Activated CD8-positive, alpha-beta memory T cell treated with anti-CD3 and anti-CD28 coated beads, Interleukin-2, amount 50 U/mL, for 4 hours (primary cell): ENCODE measurements at regions not wholly inside any gene's neighbourhood (a gene's known extent, or its start where the extent isn't known, plus 50 kb on each side); places are given as distances from the start of the nearest gene placed in this dataset.

Experiments
- DNase-seq: peaks from one replicate; pipeline ENCODE4 v3.0.0-alpha.2; 2020

GRCh38 chr20:60653111-60653845 is 598.8 kb upstream of the CDH4 start:
- no peak for DNase-seq

- no peak for DNase-seq
These were observed 593.4 kb upstream of the CDH4 start for GRCh38 chr20:60658681-60659080.

GRCh38 chr20:60659240-60659639 is 592.8 kb upstream of the CDH4 start:
- no peak for DNase-seq

GRCh38 chr20:60662307-60662706 is 589.8 kb upstream of the CDH4 start:
- no peak for DNase-seq

- DNase-seq = no peak
These were observed 588.0 kb upstream of the CDH4 start for GRCh38 chr20:60664106-60664505.

- no peak for DNase-seq
These were observed 584.4 kb upstream of the CDH4 start for GRCh38 chr20:60667641-60668040.

GRCh38 chr20:60669211-60669610 is 582.9 kb upstream of the CDH4 start:
- DNase-seq = no peak

- no peak for DNase-seq
These were observed 576.0 kb upstream of the CDH4 start for GRCh38 chr20:60676011-60676410.

GRCh38 chr20:60677819-60678218 is 574.2 kb upstream of the CDH4 start:
- DNase-seq = no peak

- no peak for DNase-seq
These were observed 571.5 kb upstream of the CDH4 start for GRCh38 chr20:60680554-60680953.

- DNase-seq = no peak
These were observed 564.8 kb upstream of the CDH4 start for GRCh38 chr20:60687213-60687612.

GRCh38 chr20:60690771-60691170 is 561.3 kb upstream of the CDH4 start:
- no peak for DNase-seq

GRCh38 chr20:60691966-60692615 is 560.0 kb upstream of the CDH4 start:
- DNase-seq = no peak

- no peak for DNase-seq
These were observed 558.4 kb upstream of the CDH4 start for GRCh38 chr20:60693496-60694133.

- no peak for DNase-seq
These were observed 557.3 kb upstream of the CDH4 start for GRCh38 chr20:60694763-60695162.

GRCh38 chr20:60695226-60696000 is 556.6 kb upstream of the CDH4 start:
- no peak for DNase-seq

GRCh38 chr20:60697252-60697651 is 554.8 kb upstream of the CDH4 start:
- no peak for DNase-seq

GRCh38 chr20:60700728-60701127 is 551.3 kb upstream of the CDH4 start:
- no peak for DNase-seq

- no peak for DNase-seq
These were observed 547.9 kb upstream of the CDH4 start for GRCh38 chr20:60704147-60704546.

- no peak for DNase-seq
These were observed 538.7 kb upstream of the CDH4 start for GRCh38 chr20:60713396-60713795.

GRCh38 chr20:60715172-60715571 is 536.9 kb upstream of the CDH4 start:
- no peak for DNase-seq

- no peak for DNase-seq
These were observed 533.1 kb upstream of the CDH4 start for GRCh38 chr20:60718743-60719480.
